HCT116 (cell line): ENCODE measurements at regions not wholly inside any gene's neighbourhood (a gene's known extent, or its start where the extent isn't known, plus 50 kb on each side); places are given as distances from the start of the nearest gene placed in this dataset.
A peak's percentile ranks its signal among the peaks of the same experiment; 100 is the strongest.

Experiments
- EGR1 ChIP-seq: IDR thresholded peaks from 2 replicates; pipeline ENCODE4 v1.6.1; 2012; ENCODE audit warnings: low read depth
- EZH2 ChIP-seq: fragments of 200-600 bp; sonication (generic); IDR thresholded peaks from 2 replicates; pipeline ENCODE4 v1.6.1; 2017; ENCODE audit warnings: antibody characterized with exemption, mixed run types
- POLR2A ChIP-seq: IDR thresholded peaks from 2 replicates; pipeline ENCODE4 v1.7.0; 2011; ENCODE audit warnings: borderline replicate concordance; ENCODE audit not compliant: insufficient read depth, insufficient read length; ENCODE audit errors: extremely low read depth
- POLR2AphosphoS5 ChIP-seq: IDR thresholded peaks from 2 replicates; pipeline ENCODE4 v1.6.1; 2011; ENCODE audit warnings: mild to moderate bottlenecking, low read depth, low read length, moderate library complexity
- RAD21 ChIP-seq: IDR thresholded peaks from 2 replicates; pipeline ENCODE4 v1.6.1; 2012; ENCODE audit warnings: low read depth, mild to moderate bottlenecking
- TCF7L2 ChIP-seq: IDR thresholded peaks from 2 replicates; pipeline ENCODE4 v1.7.0; 2011; ENCODE audit warnings: borderline replicate concordance, inconsistent platforms; ENCODE audit not compliant: insufficient read depth, insufficient read length; ENCODE audit errors: extremely low read depth
- YY1 ChIP-seq: IDR thresholded peaks from 2 replicates; pipeline ENCODE4 v1.6.1; 2011; ENCODE audit warnings: low read length, low read depth, moderate library complexity, mild to moderate bottlenecking; ENCODE audit not compliant: insufficient replicate concordance; ENCODE audit errors: extremely low read depth
- ZNF274 ChIP-seq: fragments of 200-500 bp; sonication (Bioruptor generic); IDR thresholded peaks from 2 replicates; pipeline ENCODE4 v1.6.1; 2014; ENCODE audit warnings: mild to moderate bottlenecking, low read depth, low read length, inconsistent platforms
- TF ChIP-seq, protein P1 (sequence below), 3 experiments: fragments of 200-600 bp in 1 of 3; sonication (generic) in 1 of 3; IDR thresholded peaks in 2 of 3; conservative IDR thresholded peaks in 1 of 3; 2 replicates each; pipeline ENCODE4 v1.5.1; 2012 to 2017; ENCODE audit warnings: low read depth in 2 of 3, low read length in 2 of 3, antibody characterized with exemption in 1 of 3, borderline replicate concordance in 1 of 3, control low read depth in 1 of 3, mild to moderate bottlenecking in 1 of 3, mixed read lengths in 1 of 3, mixed run types in 1 of 3, moderate library complexity in 1 of 3; ENCODE audit not compliant: insufficient read depth in 1 of 3
- TF ChIP-seq, protein P2 (sequence below): IDR thresholded peaks from 2 replicates; pipeline ENCODE4 v1.6.1; 2011; ENCODE audit warnings: mild to moderate bottlenecking, low read length, moderate library complexity; ENCODE audit not compliant: insufficient replicate concordance; ENCODE audit errors: extremely low read depth

- TF ChIP-seq POLR2A (no peak), EZH2 (no peak), YY1 (no peak), POLR2AphosphoS5 (no peak), ZNF274 (no peak), RAD21 (no peak), TCF7L2 (peak; percentile 11), EGR1 (0 out of 2 replicates have a peak, but pooled peaks have one; percentile 26)
- TF ChIP-seq, protein P1, sequence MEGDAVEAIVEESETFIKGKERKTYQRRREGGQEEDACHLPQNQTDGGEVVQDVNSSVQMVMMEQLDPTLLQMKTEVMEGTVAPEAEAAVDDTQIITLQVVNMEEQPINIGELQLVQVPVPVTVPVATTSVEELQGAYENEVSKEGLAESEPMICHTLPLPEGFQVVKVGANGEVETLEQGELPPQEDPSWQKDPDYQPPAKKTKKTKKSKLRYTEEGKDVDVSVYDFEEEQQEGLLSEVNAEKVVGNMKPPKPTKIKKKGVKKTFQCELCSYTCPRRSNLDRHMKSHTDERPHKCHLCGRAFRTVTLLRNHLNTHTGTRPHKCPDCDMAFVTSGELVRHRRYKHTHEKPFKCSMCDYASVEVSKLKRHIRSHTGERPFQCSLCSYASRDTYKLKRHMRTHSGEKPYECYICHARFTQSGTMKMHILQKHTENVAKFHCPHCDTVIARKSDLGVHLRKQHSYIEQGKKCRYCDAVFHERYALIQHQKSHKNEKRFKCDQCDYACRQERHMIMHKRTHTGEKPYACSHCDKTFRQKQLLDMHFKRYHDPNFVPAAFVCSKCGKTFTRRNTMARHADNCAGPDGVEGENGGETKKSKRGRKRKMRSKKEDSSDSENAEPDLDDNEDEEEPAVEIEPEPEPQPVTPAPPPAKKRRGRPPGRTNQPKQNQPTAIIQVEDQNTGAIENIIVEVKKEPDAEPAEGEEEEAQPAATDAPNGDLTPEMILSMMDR (IDR thresholded peaks at IDR 0.05 in 2 of 3, conservative IDR thresholded peaks at IDR 0.05 in 1 of 3; ENCODE audit: borderline replicate concordance in 1 of 3, insufficient read depth in 1 of 3, low read depth in 2 of 3, low read length in 2 of 3), result no peak
- TF ChIP-seq, protein P2, sequence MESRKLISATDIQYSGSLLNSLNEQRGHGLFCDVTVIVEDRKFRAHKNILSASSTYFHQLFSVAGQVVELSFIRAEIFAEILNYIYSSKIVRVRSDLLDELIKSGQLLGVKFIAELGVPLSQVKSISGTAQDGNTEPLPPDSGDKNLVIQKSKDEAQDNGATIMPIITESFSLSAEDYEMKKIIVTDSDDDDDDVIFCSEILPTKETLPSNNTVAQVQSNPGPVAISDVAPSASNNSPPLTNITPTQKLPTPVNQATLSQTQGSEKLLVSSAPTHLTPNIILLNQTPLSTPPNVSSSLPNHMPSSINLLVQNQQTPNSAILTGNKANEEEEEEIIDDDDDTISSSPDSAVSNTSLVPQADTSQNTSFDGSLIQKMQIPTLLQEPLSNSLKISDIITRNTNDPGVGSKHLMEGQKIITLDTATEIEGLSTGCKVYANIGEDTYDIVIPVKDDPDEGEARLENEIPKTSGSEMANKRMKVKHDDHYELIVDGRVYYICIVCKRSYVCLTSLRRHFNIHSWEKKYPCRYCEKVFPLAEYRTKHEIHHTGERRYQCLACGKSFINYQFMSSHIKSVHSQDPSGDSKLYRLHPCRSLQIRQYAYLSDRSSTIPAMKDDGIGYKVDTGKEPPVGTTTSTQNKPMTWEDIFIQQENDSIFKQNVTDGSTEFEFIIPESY, result no peak
Measured at GRCh38 chr17:13415871-13416416, 185.8 kb downstream of the HS3ST3A1 start.
